ENCODE measurements at regions not wholly inside any gene's neighbourhood (a gene's known extent, or its start where the extent isn't known, plus 50 kb on each side); places are given as distances from the start of the nearest gene placed in this dataset.

DNA sequence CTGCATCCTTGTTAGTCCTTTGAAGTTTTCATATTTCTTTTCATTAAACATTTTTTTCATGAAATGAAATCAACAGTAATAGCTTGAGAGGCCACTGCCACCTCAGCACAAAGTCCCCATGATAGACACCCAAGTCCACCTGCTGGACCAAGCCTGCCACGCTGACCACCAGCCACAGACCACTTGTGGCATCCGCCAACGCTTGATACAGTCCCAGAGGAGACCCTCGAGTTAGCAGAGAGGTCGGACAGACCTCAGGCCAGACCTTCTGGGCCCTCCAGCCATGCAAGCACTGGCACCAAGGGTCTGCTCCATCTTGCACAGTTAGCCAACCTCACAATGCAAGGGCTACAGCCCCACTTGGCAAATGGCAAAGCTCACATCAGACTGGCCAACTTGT, 91.8 kb upstream of the RTL6 start:
- DNase-seq, result no peak

DNA sequence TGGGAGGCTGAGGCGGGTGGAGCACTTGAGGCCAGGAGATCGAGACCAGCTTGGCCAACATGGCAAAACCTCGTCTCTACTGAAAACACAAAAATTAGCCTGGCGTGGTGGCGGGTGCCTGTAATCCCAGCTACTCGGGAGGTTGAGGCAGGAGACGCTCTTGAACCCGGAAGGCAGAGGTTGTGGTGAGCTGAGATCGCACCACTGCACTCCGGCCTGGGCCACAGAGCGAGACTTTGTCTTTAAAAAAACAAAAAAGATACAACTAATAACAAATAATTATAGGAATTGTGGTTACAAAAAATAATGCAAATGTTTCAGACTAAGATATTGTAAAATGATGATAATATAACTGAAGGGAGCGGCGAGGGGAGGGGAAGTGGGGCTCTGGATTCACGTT, 90.3 kb upstream of the RTL6 start:
- DNase-seq, result no peak

DNA sequence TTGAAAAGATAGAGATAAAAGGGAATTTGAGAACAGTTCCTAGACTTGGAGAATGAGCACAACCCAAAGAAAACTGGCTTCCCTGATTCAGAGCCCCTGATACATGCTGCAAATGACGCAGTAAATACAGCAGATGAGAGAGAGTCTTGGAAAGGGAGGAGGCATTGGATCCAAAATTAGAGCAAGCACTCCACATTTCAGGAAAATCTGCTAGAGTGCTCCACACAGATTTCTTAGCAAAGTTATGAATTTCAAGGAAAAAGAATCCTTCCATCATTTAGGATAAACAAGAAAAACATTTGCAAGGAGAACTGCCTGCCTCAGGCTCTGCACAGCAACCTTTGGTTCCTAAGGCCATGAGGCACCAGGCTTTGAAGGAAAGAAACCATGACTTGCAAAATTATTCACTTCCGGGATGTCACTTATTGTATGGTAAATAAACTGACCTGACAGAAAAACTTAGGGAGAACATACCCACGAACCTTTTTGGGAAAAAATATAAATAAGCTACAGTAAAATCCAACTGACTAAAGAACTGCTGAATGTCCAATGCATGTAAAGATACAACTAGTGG, 89.8 kb upstream of the RTL6 start:
- no peak for DNase-seq

DNA sequence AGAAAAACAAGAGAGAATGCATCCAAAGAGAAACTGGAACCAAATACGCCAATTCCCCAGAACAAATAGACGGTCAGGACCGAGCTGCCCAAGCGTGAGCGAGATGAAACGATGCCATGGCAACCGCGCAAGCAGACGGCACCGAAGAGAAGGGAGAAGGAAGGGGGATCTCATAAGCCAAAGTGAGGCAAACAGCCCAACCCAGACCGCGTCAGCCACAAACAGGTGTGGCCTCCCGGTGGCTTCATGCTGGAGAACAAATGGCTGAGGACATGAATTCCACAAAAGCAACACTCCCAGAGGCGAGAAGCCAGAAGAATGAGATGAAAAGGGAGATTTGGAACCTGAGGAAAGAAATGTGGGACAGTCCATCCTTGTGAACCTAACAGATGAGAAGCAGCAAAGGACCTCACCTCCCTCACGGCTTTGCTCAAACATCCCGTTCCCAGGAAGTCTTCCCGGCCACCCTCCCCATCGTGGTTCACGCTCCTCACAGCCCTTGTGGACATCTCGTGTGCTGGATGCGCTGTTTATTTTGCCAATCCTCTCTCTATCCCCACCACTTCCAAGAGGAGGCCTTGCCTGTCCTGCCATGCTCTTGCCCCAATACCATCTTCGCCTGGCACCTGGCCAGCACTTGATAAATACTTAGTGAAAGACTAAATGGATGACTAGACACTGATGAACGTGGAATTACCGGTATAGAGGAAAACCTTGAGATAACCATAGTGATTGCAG, 89.1 kb upstream of the RTL6 start:
- DNase-seq, result no peak

DNA sequence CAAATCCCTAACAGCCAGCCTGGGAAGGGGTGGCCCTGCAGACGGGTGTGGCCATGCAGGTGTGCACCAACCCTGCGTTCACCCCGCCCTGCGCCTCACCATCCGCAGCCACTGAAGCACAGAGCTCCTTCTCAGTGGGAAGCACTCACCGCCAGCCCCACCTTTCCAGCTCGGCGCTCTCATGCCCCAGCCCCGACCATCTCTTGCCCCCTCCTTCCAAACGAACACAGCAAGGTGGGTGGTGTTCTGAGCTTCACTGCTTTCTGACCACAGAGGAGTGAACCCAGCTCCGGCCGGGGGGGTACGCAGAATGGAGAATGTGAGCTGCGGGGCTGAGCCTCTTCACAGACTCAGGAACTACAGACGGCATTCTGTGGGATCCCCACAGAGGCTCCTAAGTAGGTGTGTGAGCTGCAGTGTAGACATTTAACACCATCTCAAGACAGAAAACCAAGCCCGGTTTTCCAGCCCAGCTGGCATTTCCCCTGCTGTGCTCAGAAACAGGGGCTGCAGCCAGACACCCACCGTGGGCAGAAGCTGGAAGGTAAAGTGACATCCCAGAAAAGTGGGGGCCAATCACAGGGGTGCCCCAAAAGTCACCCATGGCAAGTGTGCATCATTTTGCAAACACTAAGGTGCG, 88.4 kb upstream of the RTL6 start:
- DNase-seq, result no peak

DNA sequence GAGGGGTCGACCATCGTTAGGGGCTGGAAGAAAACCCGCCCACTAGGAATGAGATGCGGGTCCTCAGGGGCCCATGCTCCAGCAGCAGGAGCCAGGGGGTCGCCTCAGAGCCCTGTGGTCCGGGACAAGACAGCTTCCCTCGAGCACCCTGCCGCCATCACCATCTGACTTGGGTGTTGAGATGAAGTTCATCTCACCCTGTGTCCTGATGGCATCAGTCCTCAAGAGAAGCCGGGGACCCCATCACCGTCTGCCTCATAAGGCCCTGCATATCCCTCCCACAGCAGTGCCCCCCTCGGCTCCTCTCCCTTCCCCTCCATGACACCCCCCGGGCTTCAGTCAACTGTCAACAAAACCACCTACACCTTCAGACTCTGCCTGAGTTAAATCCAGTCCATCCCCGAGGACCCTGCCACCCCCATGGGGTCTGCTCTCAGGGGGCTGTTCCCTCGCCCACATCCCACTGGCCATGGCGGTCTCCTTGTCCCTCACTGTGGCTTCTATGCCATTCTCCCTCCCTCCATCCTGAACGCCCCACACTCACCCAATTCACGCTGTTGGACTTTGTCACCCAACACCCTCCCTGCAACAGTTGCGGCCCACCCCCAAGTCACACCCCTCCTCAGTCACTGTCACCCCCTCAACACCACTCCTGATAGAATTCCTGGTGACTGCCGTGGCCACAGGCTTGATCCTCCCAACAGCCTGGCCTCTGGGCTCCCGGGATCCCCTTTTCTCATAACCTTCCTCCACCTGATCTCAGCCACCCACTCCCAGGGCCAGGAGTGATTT, 87.7 kb upstream of the RTL6 start:
- DNase-seq, result no peak

DNA sequence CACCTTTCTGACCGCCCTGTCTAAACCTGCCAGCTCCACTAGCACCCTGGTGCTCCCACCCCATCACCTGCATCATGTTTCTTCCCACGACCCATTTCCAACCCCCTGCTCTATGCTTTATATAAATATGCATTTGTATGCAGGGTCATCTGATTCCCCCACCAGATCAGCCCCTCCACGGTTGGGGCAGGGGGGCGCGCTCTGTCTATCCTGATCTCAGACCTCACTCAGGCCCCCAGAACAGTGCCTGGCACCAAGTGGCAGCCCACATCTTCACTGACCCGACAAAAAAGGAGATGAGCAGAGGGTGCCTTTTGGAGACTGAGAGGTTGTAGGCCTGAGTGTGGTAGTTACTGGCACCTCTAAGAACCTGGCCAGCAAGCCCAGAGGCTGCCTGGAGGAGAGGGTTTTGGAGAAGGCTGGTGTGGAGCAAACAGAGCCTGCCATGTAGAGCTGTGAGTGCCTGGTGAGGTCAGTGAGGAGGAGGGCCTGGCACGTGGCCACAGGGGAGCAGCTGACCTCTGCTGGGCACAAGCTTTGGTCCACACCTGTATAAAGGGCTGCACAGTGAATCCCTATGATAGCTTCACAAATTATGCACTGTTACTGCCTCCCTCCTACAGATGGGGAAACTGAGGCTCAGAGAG, 86.3 kb upstream of the RTL6 start:
- no peak for DNase-seq

DNA sequence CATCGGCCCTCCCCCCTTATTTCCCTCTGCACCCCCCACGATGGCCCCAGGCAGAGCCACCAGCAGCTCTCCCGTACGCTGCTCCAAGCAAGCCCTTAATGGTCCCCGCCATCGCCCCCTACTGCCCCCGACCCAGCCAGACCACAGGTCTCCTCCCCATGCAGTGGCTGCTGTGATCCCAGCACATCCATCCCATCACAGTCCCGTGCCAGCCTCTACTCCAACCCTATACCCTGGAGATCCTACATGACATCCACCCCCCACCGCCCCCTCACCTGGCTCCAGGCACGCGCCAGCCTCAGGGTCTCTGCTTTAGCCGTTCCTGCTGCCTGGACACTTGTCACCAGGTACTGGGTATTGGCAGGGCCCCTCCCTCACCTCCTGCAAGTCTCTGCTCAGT, 85.8 kb upstream of the RTL6 start:
- no peak for DNase-seq

DNA sequence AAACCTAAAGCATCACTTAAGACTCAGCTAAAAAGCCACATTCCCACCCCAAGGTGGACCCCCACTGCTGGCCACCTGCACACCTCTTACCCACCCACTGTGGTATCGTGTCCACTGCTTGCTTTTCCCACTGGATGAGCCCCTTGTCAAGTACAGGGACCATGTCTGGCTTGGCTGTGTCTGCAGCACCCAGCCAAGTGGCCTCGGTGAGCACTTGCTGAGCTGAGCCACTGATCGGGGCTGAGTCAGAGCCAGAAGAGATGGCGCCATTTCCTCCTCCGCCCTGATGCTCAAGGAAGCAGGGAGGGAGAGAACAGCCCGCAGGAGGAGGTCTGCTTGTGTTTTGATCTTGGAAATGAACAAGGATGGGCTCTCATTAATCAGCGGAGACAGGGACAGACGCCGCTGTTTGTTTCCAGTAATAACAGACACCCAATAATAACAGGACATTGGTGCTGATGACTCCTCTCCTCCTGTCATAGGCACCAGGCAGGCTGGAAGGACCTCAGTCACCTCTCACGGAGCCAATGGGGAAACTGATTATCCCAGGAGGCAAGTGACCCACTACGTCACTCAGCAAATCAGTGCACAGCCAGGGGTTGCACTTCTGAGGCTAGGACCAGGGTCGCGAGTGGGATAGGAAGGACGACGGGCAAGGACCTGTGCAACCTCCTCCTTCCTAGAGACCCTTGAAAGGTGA, 85.2 kb upstream of the RTL6 start:
- no peak for DNase-seq

DNA sequence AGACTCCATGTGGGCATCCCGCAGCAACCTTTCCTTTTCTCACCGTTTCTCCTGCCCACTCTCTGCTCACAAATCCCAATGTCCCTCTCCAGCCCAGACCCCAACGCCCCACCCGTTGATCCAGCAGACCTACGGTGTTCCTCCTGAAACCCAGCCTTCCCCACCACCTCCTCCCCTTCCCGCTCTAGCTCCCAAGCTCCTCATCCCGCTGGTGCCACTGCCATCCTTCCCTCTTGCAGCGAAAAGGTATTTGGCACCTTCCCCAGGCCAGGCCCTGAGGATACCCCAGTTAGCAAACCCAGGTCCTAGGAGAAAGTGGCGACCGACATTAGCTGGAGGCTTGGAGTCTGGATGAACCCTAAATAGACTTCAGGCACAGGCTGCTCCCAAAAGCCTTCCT, 84.0 kb upstream of the RTL6 start:
- no peak for DNase-seq

DNA sequence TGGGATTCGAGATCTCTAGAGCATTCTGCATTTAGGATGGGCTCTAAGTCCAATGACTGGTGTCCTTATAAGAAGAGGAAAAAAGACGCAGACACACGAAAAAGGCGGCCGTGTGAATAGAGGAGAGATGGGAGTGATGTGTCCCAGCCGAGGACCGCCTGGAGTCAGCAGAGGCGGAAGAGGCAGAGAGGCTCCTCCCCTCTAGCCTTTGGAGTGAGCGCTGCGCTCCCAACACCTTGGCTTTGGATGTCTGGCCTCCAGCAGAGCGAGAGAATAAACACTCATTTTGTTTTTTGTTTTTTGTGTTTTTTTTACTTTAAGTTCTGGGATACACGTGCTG, 83.0 kb upstream of the RTL6 start:
- DNase-seq, result no peak

DNA sequence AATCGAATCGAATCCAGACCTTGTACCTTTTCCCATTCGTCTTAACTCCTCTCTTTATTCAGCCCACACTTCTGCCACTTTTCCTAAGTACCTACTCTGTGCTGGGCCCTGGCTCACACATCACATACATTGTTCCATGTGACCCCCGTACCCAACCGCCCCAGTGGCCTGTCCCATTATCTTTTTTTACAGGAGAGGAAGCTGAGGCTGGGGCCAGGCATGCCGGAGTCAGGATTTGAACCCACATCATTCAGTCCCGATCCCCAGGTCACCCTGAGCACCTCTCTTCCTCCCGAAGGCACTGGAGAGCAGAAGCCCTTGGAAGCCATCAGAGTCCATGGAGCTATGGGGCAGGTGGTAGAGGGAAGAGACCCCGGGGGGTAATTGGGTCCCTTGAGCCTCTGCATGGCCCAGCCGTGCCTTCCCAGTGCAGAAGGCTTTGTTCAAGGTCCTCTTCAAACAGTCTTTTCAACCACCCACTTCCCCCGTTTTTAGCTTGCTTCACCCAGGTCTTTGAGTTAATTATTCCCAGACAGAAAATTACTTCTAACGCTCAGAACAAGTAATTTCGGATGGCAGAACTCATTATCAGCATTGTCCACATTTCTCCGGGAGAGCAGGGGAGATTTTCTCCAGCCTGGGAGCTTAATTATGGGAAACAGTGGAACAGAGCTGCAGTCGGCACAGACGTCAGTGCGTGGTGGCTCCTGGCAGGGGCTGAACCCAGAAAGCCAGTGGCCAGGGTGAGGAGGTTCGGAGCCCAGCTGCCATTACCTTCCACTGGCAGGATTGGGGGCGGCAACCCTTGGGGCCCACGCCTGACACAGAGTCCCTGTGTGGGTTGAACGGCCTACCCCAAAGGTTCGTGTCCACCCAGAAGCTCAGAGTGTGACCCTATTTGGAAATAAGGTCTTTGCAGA, 82.4 kb upstream of the RTL6 start:
- DNase-seq, result no peak

DNA sequence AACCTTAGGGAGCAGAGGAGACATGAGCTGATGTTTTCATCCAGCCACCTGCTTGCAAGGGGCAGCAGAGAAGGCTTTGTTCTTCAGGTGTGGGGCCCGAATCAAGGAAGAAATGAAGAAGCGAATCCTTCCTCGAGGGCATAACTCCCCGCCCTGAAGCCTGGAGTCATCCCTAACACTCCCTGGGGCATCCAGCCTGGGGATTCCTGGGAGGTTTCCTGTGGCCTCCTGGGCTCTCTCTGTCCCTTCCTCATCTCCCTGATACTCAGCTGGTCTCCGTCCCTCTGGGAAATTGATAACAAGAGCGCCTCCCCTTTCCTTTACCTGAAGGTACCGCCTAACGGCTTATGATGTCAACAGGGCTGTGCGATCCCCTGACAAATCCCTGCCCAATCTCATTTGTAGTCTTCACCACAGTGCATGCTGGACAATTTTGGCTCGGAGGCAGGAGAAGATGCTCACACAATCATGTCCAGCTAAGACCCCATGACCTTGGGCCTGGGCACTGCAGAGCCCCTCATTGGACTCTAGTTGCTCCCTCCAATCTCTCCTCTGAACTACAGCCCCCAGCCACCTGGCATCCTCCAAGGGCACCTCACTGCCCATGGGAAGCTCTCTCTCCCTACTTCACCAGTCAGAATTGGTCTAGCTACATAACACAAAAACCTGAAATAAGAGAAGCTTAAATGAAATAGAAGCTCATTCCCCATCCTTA, 80.6 kb upstream of the RTL6 start:
- DNase-seq, result no peak

DNA sequence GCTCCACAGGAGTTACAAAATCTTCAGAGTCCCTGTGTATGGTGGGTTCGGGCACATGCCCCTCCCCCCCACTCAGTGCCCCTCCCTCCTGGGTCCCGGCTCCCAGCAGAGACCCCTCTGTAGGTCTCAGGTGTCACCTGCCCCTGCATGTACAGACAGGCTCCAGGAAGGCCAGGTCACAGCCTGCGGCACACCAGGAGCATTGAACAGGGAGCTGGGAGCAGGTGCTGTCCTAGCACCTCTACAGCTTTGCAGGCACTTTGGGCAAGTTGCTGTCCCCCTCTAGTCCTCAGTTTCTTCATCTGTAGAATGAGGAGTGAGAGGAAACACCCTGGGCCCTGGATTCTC, 80.1 kb upstream of the RTL6 start:
- DNase-seq, result no peak

DNA sequence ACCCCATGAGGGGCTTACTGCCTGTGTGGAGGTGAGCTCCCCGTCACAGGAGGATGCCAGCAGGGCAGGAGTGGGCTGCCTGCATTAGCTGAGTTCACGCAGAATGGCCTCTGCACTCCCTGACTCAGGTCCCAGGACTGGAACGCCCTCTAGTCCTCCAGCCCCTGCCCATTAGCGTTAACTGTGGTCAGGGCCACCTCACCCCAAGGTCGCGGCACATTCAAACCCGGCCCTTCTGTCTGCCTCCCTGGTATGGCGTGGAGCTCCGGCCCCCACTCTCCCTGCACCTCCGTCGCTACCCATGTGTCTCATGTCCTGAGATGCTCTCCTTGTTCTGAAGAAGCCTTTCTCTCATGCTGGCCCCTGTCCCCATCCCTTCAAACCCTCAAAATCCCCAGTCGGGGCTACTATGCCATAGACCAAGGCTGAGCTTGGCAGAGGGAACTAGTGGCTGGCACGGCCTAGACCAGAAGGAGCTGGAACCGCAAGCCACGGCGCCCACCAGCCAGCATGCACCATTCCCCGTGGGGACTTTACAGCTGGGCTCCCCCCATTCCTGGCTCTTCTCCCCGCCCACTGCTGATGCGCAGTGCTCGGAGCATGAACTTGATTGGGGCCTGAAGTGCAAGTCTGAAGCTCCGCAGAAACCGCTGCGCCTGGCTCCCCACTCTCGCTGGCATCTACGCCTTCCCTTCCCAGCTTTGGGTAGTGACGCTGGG, 79.5 kb upstream of the RTL6 start:
- no peak for DNase-seq

DNA sequence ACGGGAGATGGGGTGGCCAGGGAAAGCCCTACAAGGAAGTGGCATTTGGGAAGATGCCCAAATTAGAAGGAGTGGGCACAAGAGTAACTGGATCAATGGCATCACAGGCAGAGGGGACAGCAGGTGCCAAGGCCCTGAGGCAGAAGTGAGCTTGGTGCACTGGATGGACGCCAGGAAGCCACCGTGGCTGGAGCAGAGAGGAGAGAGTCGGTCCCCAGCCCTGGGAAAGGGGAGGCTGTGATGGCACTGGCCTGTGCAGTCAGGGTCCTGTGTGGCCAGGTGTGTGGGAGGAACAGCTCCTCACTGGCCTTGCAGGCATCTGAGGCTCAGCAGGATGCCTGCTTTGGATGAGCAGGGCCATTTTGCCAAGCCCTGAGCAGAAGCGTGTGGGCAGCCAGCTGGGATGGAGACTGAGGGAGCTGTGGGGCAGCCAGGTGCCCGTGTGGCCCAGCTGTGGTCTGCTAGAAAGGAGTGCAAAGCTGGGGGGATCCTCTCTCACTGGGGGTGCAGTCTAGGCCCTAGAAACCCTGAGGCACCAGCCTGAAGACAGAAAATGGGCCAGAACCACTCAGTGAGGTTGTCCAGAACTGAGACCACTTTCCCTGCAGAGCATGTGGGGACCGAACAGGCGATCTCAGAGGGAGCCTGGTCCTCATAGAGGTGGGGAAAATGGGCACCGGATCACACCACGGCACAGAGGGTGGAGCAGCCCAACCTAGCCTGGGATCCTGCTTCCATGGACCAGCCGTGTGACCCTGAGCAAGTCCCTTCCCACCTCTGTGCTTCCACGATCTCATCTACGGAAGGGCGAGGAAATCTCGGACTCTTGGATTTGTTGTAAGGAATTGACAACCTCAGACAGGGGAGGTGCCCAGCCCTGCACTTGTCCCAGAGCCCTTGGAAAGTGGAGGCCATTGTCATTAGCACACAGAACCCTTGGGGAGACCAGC, 78.6 kb upstream of the RTL6 start:
- no peak for DNase-seq

DNA sequence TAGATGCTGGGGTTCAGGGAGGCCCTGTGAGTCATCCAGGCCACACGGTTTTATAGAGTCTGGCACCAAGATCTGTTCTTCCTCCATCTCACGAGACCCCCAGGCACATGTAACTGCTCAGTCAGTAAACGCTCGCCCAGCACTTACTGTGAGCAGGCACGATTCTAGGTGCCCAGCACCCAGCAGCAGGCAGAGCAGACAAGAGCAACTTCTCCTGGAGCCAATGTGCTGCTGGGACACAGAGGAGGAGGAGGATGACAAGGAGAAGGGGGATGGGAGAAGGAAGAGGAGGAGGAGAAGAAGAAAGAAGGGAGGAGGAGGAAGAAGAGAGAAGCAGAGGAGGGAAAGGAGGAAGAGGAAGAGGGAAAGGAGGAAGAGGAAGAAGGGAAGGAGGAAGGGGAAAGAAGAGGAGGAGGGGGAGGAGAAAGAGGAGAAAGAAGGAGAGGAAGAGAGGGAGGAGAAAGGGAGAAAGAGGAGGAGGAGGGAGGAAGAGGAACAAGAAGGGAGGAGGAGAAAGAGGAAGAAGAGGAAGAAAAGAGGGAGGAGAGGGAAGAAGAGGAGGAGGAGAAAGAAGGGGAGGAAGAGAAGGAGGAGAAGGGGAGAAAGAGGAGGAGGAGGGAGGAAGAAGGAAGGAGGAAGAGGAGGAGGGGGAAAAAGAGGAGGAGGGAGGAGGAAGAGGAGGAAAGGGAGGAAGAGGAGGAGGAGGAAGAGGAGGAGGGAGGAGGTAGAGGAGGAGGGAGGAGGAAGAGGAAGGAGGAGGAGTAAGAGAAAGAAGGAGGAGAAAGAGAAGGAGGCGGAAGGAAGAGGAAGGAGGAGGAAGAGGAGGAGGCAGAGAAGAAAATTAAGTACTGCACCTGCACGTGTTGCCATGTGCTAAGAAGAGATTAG, 77.6 kb upstream of the RTL6 start:
- no peak for DNase-seq
